SIG-M5 (cell line): ENCODE measurements at regions not wholly inside any gene's neighbourhood (a gene's known extent, or its start where the extent isn't known, plus 50 kb on each side); places are given as distances from the start of the nearest gene placed in this dataset.

Experiments
- DNase-seq: peaks from one replicate; lab custom pipeline; 2025; lab: John Stamatoyannopoulos, UW

GRCh38 chr3:159821110-159821509 is 167.5 kb upstream of the IL12A start:
- DNase-seq = no peak

GRCh38 chr3:159821736-159822135 is 166.9 kb upstream of the IL12A start:
- DNase-seq = no peak

- no peak for DNase-seq
These were observed 164.9 kb upstream of the IL12A start for GRCh38 chr3:159823780-159824179.

GRCh38 chr3:159824333-159824732 is 164.3 kb upstream of the IL12A start:
- no peak for DNase-seq

GRCh38 chr3:159825216-159825854 is 163.3 kb upstream of the IL12A start:
- DNase-seq = no peak

- DNase-seq = peak; percentile 49
These were observed 160.1 kb upstream of the IL12A start for GRCh38 chr3:159828542-159828943.

GRCh38 chr3:159829056-159829455 is 159.6 kb upstream of the IL12A start:
- DNase-seq = no peak

GRCh38 chr3:159829539-159830227 is 159.0 kb upstream of the IL12A start:
- no peak for DNase-seq

GRCh38 chr3:159830523-159831154 is 158.0 kb upstream of the IL12A start:
- DNase-seq = no peak

GRCh38 chr3:159831466-159831865 is 157.2 kb upstream of the IL12A start:
- no peak for DNase-seq

- DNase-seq = peak; percentile 25
These were observed 156.6 kb upstream of the IL12A start for GRCh38 chr3:159832024-159832423.

- no peak for DNase-seq
These were observed 153.5 kb upstream of the IL12A start for GRCh38 chr3:159835126-159835525.

- no peak for DNase-seq
These were observed 150.9 kb upstream of the IL12A start for GRCh38 chr3:159837725-159838124.

- DNase-seq = no peak
These were observed 149.7 kb upstream of the IL12A start for GRCh38 chr3:159838938-159839337.

GRCh38 chr3:159839561-159840379 is 148.9 kb upstream of the IL12A start, which contains the start of gene SCHIP1:
TSS of gene SCHIP1 (plus strand) at chr3:159839861.
- DNase-seq = no peak

- no peak for DNase-seq
These were observed 147.8 kb upstream of the IL12A start for GRCh38 chr3:159840703-159841299.

GRCh38 chr3:159841766-159842165 is 146.9 kb upstream of the IL12A start:
- DNase-seq = no peak

GRCh38 chr3:159843840-159844730 is 144.6 kb upstream of the IL12A start:
- no peak for DNase-seq

- no peak for DNase-seq
These were observed 143.8 kb upstream of the IL12A start for GRCh38 chr3:159844801-159845261.

- no peak for DNase-seq
These were observed 142.9 kb upstream of the IL12A start for GRCh38 chr3:159845737-159846136.

GRCh38 chr3:159846255-159846654 is 142.4 kb upstream of the IL12A start:
- DNase-seq = no peak
